ENCODE measurements at regions not wholly inside any gene's neighbourhood (a gene's known extent, or its start where the extent isn't known, plus 50 kb on each side); places are given as distances from the start of the nearest gene placed in this dataset.

GRCh38 chr15:36401586-36401966 lies 177.8 kb upstream of the CDIN1 start:
- no peak overlapping the region for H3K4me3 ChIP-seq
- ATAC-seq = no peak
- no peaks in the 10 kb centered on the region for H3K36me3 ChIP-seq
- H3K9me3 ChIP-seq = no peaks in the 10 kb centered on the region
- no peak overlapping the region for H3K27ac ChIP-seq
- H3K27me3 ChIP-seq = peaks cover 0 to 3% (median 0%) of the 10 kb centered on the region in 4 donors
- H3K4me1 ChIP-seq = no peaks in the 10 kb centered on the region
- no peak for TF ChIP-seq CTCF (IDR thresholded peaks at IDR 0.05)
- 57 to 82% methylated on average over 3 of the region's 3 CpGs for WGBS, 2 donors
- FAIRE-seq = peak; percentile 5
- intact Hi-C loops (cut with DNase I) = no loop called here
- no peak for DNase-seq

- H3K27me3 ChIP-seq = peaks cover 0 to 3% (median 0%) of the 10 kb centered on the region in 4 donors
- WGBS, 2 donors = 68 to 73% methylated on average over 5 of the region's 5 CpGs
- FAIRE-seq (no peak), DNase-seq (no peak), ATAC-seq (no peak)
- H3K4me3 ChIP-seq = no peak overlapping the region
- no peaks in the 10 kb centered on the region for H3K36me3 ChIP-seq
- H3K27ac ChIP-seq = no peak overlapping the region
- TF ChIP-seq CTCF (IDR thresholded peaks at IDR 0.05) = no peak
- H3K4me1 ChIP-seq = no peaks in the 10 kb centered on the region
- intact Hi-C loops (cut with DNase I) = no loop called here
- H3K9me3 ChIP-seq = no peaks in the 10 kb centered on the region
Observed at GRCh38 chr15:36403351-36403750, 176.1 kb upstream of the CDIN1 start.

- WGBS, 2 donors = 43 to 55% methylated on average over 3 of the region's 3 CpGs
- intact Hi-C loops (cut with DNase I) = no loop called here
- H3K36me3 ChIP-seq = no peaks in the 10 kb centered on the region
- H3K9me3 ChIP-seq = no peaks in the 10 kb centered on the region
- no peak for TF ChIP-seq CTCF (IDR thresholded peaks at IDR 0.05)
- no peak for FAIRE-seq
- H3K27me3 ChIP-seq = peaks cover 0 to 3% (median 0%) of the 10 kb centered on the region in 4 donors
- H3K4me1 ChIP-seq = no peaks in the 10 kb centered on the region
- no peak overlapping the region for H3K27ac ChIP-seq
- no peak for DNase-seq
- no peak overlapping the region for H3K4me3 ChIP-seq
- ATAC-seq = no peak
Observed at GRCh38 chr15:36406366-36406765, 173.1 kb upstream of the CDIN1 start.

GRCh38 chr15:36406911-36407310 lies 172.5 kb upstream of the CDIN1 start:
- peaks cover 0 to 3% (median 0%) of the 10 kb centered on the region in 4 donors for H3K27me3 ChIP-seq
- intact Hi-C loops (cut with DNase I) = no loop called here
- H3K4me3 ChIP-seq = no peak overlapping the region
- ATAC-seq = no peak
- whole genome bisulfite sequencing, 2 donors = 41 to 53% methylated on average over 3 of the region's 3 CpGs
- no peak overlapping the region for H3K27ac ChIP-seq
- no peaks in the 10 kb centered on the region for H3K36me3 ChIP-seq
- H3K9me3 ChIP-seq = no peaks in the 10 kb centered on the region
- DNase-seq = no peak
- TF ChIP-seq CTCF (IDR thresholded peaks at IDR 0.05) = no peak
- no peak for FAIRE-seq
- H3K4me1 ChIP-seq = no peaks in the 10 kb centered on the region

GRCh38 chr15:36407647-36408046 lies 171.8 kb upstream of the CDIN1 start:
- H3K4me1 ChIP-seq = no peaks in the 10 kb centered on the region
- ATAC-seq (no peak), DNase-seq (no peak), FAIRE-seq (no peak)
- no peak overlapping the region for H3K27ac ChIP-seq
- no peaks in the 10 kb centered on the region for H3K36me3 ChIP-seq
- H3K27me3 ChIP-seq = peaks cover 0 to 3% (median 0%) of the 10 kb centered on the region in 4 donors
- intact Hi-C loops (cut with DNase I) = no loop called here
- no peak overlapping the region for H3K4me3 ChIP-seq
- WGBS, 2 donors = 31 to 33% methylated on average over 4 of the region's 4 CpGs
- TF ChIP-seq CTCF (IDR thresholded peaks at IDR 0.05) = no peak
- no peaks in the 10 kb centered on the region for H3K9me3 ChIP-seq

Measured in pancreas (tissue), 10 donors.